Right forelimb (tissue), 1 donor: ENCODE measurements at regions not wholly inside any gene's neighbourhood (a gene's known extent, or its start where the extent isn't known, plus 50 kb on each side); places are given as distances from the start of the nearest gene placed in this dataset.

ENCODE experiments used
- DNase-seq: peaks from one replicate; pipeline ENCODE4 v3.0.0-alpha.2; 2018

DNA sequence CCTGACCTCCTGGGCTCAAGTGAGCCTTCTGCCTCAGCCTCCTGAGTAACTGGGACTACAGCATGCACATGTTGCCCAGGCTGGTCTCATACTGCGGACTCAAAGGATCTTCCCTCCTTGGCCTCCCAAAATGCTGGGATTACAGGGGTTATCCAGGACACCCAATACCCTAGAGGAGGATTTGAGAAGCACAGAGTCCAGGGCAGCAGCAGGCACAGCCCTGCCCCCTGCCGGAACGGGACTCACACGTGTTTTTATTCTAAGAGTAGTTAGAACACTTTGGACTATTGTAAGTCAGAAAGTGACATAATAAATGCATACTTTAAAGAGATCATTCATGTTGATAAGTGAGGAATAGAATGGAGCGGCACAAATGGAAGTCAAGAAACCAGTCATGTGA lies 80.2 kb downstream of the C6orf118 start:
- DNase-seq = no peak

DNA sequence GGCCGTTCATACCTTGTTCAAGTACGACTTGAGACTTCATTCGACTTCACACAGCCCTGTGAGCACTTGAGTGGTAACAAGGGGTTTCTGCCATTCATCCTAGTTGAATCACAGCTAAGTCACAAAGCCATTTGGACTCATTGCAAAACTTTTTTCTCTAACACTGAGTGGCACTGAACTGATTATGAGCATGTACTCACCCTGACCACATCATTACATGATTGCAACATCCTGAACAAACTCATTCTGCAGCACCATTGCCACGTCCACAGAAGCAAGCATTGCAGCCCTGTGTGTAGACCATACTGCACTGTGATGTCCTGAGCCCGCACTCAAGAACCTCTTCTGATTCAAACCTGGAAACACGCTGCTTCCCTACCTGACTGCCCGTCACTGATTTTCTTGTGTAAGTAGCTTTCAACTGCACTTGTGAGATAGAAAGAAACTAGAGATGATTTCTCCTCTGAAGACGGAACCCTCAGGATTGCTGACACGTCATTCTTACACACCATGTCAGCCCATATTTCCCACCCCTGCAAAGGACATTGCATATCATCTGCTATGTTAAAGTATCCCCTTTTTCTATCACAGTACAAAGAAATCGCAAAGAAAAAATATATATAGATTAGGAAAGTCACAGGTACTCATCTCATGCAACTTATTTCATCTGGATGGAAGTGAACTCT lies 81.6 kb downstream of the C6orf118 start:
- no peak for DNase-seq

DNA sequence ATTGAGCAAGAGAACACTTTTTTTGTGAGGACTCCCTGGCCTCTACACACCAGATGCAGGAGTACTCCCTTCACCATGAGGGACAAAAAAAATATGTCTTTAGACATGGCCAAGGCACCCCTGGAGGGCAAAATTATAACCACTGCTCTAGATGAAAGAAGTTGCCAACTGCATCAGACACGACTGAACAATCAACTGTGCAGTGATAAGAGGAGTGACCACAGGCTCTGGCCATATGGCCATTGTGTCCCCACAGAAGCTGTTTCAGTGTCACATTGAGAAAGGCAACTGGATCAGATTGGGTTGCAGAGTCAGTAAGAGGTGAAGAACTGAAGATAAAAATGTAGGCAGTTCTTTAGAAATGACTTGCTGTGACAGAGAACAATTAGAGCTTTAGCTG lies 85.7 kb downstream of the C6orf118 start:
- no peak for DNase-seq

DNA sequence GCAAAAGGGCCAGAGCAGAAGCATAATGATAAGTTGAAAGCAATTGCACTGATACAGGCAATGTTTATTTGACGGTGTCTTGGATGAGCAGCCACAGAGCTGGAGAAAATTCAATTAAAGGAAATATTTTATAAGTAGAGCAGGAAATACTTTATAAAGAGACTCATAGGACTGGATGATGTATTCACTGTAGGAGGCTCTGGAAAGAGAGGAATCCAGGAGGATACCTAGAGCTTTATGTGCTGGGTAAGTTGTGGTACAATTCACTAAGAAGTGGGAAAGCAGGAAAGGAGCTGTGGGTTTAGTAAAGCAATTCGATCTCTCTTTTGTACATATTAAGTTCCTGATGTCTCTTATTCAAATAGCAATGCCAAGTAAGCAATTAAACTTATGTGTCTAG lies 86.3 kb downstream of the C6orf118 start:
- DNase-seq = no peak

DNA sequence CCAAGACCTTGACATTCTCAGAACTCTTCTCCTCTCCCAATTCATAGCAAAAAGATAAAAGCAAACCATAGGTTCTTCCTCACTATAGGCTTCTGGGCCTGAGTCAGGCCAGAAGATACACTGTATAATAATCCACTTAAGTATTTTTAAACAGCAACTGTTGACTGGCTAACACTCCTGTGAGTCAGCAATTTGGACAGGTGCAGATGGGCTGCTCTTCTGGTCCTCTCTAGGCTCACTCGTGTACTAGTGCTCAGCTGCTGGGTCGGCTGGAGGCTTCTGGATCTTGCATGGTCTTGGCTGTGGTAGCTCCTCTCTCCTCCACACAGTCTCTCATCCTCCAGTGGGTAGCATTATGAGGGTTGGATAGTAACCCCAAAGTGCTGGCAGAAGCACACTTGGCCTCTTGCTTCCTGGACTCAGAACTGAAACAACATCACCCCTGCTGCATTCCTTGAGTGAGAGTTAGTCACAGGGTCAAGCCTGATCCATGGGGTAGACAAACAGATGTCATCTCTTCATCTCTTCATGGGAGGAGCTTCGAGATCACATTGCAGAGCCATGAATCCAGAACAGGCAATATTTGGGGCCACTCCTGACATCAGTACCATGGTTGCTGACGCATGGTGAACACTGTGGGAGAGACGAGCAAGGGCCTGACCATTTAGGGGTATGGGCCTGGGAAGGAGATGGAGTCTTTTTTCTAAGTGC lies 86.9 kb downstream of the C6orf118 start:
- DNase-seq = no peak

DNA sequence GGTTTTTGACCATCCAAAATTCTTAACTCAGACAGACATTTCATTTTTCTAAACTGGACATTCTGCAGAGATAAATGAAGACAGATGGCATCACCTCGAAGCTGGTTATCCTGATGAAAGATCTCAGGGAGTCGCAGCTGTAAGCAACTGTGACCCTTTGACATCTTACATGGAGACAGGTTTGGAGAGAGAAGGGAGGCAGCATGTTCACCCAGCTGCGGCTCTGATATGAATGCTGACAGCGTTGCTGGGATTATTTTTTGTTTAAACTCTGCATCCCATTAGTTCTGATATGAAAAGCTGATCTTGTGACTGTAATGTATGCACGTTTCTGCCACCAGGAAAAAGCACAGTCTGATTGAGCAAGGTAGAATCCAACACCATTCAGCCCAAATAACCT lies 89.4 kb downstream of the C6orf118 start:
- DNase-seq = no peak

DNA sequence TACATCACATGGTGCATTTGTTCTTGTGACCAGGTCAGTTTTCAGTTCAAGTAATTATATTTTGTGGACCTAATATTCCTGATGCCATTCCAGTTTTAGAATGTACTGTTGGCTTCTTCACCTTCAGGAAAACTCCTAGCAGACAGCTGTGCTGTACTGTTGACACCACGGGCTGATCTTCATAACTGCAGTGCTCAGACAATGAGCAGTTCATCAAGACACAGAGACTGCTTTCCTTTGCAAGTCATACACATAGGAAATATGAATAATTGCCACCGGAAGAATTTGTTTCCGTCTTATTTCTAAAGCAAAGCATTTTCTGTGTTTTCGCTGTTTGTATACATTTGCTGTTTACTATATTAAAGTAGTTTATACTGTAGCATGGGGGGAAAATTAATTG lies 89.8 kb downstream of the C6orf118 start:
- DNase-seq = no peak

DNA sequence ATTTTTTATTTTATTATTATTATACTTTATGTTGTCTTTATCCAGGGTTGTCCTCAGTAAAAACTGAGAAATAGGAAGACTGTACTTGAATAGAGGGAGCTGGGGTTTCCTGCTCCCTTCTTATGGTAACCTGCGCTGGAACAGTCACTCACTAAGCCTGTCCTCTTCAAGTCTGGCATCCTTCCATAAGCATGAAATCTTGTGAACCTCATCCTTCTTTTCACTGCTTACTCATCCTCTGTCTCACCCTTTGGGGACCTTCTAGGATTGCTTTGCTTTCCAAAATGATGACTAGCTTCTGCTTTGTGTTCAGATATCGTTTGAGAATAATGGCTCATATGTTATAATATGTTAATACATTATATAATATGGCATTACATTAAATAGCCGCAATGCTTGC lies 90.6 kb downstream of the C6orf118 start:
- DNase-seq = no peak

DNA sequence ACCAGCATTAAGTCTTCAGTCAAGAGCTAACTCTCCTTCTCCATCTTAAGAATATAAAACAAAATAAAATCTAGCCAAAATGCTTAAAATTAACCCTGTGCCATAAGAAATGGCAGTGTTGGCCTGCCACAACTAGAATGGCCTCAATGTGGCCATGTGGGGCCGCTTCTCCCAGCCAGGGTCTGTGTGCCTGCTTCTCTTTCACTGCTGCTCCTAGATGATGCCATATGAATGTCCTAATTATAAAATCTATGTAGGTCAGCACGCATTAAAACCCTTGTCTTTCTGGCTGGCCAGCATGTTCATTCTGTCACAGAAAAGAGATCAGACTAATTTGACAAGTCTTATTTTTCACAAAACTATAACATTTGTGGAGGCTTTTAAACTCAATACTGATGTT lies 102.6 kb downstream of the C6orf118 start:
- no peak for DNase-seq

DNA sequence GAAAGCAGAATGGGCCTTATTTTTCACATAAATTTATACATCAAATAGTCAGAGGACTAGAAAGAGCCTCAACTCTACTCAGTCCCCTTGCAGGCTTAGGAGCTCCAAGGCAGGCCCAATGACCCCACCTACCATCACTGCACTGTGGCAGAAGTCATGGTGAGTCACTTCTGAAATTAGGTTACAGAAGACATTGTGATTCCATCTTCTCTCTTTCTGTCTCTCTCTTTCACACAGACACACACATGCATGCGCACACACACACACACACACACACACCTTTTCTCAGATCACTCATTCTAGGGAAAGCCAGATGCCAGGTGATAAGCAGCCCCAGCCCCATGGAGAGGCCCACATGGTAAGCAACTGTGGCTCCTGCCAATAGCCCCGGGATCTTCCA lies 103.8 kb downstream of the C6orf118 start:
- no peak for DNase-seq

DNA sequence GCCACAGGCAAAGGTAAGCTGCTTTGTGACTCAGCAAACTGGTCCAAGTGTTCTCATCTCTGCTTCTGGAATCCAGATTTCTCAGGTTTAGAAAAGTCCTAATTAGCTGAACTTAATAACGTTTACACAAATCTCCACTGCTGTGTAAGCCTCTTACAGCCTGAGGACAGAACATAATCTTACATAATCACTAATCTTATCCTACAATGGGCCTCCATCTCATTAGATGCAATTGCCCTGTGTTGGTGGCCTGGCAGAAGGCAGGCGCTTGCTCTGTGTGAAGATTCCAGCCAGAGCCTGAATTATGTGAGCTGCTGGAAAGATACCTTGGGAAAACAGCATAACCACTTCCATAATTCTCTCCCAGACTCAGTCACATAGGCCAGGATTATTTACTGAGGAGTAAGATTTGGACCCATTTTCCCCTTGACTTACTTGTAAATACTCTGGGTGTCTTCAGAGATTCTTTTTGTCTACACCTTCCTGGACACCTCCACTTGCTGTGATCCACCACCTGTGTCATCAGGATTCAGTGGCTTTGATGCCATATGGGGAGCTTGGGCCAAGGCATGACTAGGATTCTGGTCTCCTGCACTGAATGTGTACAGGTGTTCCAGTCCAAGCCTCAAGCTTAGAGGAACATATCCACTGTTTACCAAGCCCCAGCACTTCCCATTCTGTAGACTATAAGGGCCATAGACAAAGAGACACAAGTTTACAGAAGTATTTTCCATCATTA lies 104.4 kb downstream of the C6orf118 start:
- DNase-seq = no peak

DNA sequence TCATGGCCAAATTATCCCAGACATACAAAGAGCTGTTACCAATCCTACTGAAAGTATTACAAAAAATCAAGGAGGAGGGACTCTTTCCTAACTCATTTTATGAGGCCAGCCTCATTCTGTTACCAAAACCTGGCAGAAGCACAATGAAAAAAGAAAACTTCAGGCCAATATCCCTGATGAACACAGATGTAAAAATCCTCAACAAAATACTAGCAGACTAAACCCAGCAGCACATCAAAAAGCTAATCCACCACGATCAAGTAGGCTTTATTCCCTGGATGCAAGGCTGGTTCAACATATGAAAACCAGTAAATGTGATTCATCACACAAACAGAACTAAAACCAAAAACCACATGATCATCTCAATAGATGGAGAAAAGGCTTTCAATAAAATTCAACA lies 109.2 kb downstream of the C6orf118 start:
- no peak for DNase-seq

DNA sequence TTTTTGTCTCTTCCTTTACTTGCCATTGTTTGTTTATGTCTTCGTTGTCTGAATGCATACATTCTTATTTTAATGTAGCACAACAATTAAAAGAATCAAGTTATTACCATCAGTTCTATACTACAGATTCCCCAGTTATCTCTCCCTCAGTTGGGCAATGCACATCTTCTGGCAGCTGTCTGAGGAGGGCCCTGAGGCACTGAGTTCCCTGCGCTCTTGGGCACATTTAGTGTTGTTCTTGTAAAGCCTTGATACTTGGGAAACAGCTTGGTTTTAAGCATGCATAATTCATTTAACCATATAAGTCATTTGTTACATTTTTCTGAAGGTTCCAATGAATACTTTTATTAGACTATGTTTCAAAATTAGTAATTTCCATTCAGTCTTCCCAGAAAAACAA lies 117.9 kb downstream of the C6orf118 start:
- DNase-seq = no peak

DNA sequence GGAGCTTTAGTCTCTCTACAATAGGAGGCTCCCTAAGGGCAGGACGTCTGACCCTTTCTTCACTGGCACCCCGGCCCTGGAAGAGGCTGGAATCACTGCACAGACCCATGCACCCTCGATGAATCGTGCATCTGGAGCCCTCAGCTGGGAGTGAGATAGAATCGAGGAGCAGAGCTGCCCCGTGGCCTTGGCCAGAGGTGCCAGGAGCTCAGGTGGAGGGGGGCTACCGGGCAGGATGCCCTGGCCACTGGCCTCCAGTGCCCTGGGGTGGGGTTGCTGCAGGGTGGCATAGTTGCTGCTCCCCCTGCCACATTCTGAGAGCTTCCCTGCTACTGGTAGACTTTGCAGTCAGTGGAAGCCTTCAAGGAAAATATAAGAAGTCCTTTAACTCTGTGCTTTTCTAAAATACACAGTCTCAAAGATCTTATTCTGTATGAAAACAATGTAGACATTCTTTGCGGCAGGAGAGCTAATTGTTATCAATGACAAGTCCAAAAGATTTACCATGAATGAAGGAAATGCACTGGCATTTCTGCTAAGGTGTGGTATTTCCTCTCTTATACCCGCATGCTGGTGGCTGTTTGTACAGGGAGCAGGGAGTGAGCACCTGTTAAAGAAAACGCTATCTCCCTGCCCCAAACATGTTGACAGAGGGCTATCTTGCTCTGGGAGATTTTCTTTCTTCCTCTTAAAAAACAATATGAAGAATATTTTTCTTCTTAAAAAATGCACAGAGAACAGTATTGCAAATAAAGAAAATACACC lies 122.8 kb downstream of the C6orf118 start:
- no peak for DNase-seq

DNA sequence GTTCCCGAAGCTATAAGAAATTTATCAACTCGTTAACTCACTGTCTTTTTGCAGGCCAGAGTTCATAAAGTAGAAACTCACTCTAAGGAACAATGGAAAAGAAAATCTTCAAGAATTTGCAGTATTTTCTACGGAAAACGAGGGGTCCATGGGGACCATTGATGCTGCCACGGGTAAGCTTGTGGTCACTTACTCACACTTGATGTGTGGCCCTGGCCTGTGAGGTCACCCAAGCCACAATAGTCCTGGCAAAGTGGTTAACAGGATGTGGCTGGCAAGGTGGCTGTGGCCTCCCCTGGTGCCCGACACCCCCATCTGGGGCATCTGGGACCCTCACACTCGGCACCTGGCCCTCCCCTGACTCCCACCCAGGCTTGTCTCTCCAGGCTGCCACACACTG lies 123.4 kb downstream of the C6orf118 start:
- DNase-seq = no peak

DNA sequence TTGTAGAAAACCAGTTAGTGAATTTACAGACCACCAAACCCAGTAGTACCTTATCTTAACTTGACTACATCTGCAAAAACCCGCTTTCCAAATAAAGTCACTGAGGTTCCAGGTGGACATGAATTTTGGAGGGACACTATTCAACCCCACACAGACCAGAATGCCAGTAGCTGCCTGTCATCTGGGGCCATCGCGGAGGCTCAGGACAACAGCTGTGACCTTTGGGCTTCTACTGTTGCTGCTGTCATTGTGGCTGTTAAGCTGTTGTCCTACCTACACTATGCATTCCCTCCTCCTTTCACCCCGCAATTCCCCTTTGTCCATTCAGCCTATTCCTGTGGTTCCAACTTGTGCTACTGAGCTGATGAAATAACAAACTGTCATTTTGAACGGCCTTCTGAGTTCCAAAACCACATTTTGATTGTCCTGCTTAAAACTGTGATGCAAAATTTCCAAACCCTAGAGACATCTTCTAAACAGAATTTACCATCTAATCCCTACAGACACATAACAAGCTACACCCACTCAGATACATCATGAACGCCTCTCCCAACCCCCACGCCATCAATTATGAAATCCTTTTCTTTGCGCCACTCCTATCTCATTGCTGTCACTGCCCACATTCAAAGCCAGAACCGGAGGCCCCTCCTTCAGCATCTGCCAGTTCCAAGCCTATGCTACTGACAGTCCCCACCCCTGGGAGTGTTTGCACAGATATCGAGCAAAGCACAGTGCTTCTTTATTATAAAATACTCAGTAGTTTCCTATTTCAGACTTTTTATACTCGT lies 125.0 kb downstream of the C6orf118 start:
- no peak for DNase-seq

DNA sequence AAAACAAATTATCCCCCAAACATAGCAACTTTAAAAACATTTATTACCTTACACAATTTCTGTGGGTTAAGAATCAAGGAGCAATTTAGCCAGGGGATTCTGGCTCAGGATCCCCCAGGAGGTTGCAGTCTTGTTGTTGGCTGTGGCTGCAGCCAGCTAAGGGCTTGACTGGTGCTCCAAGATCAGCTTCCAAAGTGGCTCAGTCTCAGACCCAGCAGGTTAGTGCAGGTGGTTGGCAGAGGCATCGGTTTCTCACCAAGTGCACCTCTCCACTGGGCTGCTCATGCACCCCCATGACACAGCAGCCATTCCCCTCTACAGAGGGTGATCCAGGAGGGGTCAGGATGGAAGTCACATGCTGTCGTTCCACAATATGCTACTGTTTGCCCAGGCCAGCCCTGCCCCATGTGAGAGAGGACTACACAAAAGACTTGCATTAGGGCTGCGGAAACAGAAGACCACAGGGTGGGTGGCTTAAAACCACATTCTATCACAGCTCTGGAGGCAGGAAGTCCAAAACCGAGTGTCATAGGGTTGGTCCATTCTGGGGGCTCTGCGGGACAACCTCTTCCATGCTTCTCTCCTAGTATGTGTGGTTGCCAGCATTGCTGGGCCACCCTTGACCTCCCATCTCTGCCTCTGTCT lies 125.8 kb downstream of the C6orf118 start:
- no peak for DNase-seq

DNA sequence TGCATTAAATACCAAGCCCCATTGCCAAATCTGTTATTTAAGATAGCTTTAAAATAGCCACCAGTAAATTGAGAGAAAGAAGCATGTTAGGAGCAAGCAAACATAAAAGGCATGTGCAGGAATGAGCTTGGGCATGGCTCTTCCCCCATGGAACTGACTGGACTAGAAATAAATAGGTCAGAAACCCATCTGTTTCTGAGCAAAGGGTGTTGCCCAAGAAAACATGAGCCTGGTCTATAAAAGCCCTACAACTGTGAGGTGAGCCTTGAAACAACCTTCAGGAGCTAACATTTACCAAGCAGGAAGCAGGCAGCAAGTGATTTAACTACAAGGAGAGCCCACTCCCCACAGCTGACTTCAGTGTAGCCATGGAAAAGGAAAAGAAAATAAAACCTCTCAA lies 126.3 kb downstream of the C6orf118 start:
- no peak for DNase-seq

DNA sequence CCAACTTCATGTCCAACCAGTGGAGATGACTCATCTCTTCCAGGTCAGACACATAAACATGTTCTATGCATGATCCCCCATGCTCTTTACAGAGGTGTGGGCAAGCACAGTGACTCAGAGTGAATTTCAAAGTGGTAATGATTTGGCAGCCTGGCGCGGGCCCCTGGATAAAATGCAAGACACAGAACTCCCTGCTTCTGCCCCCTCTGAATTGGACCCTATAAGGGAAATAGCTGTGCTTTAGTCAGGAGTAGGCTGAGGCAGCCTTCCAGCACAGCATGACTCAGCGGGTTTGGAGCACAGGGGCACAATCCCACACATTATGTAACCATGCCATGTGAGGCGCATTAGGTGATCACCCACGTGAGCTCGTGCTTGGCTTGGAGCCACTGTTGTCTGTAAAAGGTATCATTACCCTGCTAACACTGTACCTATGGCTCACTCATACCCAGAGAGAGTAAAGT lies 127.4 kb downstream of the C6orf118 start:
- DNase-seq = no peak

DNA sequence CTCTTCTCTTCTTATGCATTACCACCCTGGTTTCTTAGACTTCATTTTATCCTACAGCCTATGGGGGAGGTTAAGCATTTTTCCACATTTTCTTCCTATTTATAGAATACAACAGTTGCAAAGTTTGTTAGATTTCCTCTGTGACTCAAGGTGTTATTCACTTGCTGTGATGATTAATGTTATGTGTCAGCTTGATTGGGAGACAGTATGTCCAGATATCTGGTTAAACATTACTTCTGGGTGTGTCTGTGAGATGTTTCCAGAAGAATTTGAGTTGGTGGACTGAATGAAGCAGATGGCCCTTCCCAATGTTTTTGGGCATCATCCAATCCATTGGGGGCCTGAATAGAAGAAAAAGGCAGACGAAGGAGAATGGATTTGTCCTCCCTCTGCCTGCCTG lies 131.3 kb downstream of the C6orf118 start:
- no peak for DNase-seq

DNA sequence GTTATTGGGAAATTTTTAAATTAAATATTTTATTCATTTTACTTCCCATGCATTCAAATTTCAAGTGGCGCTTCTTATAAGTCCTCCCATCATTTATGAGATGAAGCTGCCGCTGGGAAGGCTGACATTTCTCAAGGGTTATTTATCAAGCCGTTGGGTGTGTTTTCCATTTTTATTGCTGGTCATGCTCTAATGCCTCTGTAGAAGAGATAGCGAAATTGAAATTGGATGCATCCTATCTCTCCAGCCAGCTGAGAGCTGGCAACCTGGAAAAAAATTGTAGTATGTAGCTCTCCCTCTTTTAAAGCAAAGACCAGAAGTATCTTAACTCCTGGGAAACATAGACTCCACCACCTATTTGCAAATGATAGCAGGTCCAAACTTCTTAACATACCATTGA lies 135.9 kb downstream of the C6orf118 start:
- no peak for DNase-seq

DNA sequence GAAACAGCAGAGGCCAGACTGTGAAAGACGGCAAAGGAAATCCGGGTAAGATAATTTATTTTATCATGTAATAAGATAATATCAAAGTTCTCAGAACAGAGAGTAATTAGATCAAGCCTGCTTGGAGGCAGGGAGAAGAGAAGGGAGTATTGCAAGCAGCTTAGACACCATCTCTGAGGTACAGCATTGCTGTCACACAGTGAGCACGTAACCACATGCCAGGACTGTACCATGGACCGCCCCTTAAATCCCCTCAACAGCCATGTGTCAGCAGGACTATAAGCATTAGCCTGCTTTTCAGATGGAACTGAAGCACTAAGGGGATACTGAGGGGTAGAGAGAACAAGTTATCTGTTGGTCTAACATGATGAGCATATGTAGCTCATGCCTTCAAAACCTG lies 141.5 kb downstream of the C6orf118 start:
- no peak for DNase-seq
